H1 (cell line): ENCODE measurements at regions not wholly inside any gene's neighbourhood (a gene's known extent, or its start where the extent isn't known, plus 50 kb on each side); places are given as distances from the start of the nearest gene placed in this dataset.

ENCODE experiments used
- BRCA1 ChIP-seq: IDR thresholded peaks from 2 replicates; pipeline ENCODE4 v1.6.1; 2012; ENCODE audit warnings: low read depth, low read length, improper control_type of control experiment
- CHD7 ChIP-seq: fragments of 300-600 bp; sonication (generic); IDR thresholded peaks from 2 replicates; pipeline ENCODE4 v1.7.1; 2012; ENCODE audit warnings: low read length, moderate library complexity, mild to moderate bottlenecking, inconsistent platforms; ENCODE audit not compliant: insufficient replicate concordance
- EP300 ChIP-seq, 2 experiments: IDR thresholded peaks; 1 replicate in 1 of 2; 2 replicates in 1 of 2; pipeline ENCODE4 v1.6.1; 2011 to 2012; ENCODE audit warnings: low read depth in 2 of 2, low read length in 2 of 2, mild to moderate bottlenecking in 2 of 2, borderline replicate concordance in 1 of 2, inconsistent platforms in 1 of 2, moderate library complexity in 1 of 2
- FOSL1 ChIP-seq: IDR thresholded peaks from 2 replicates; pipeline ENCODE4 v1.6.1; 2011; ENCODE audit warnings: mild to moderate bottlenecking, low read depth, low read length, moderate library complexity; ENCODE audit not compliant: insufficient read depth
- RBBP5 ChIP-seq: IDR thresholded peaks from 2 replicates; pipeline ENCODE4 v1.7.1; 2012; ENCODE audit warnings: low read depth, mild to moderate bottlenecking, inconsistent platforms, low read length, moderate library complexity, borderline replicate concordance
- SP1 ChIP-seq: IDR thresholded peaks from 2 replicates; pipeline ENCODE4 v1.6.1; 2011; ENCODE audit warnings: low read depth, low read length
- TAF7 ChIP-seq: optimal IDR thresholded peaks from 2 replicates; pipeline ENCODE3; 2011; ENCODE audit warnings: low read depth, mild to moderate bottlenecking, inconsistent platforms, low read length, moderate library complexity, borderline replicate concordance

- TF ChIP-seq CHD7 (no peak), BRCA1 (no peak), TAF7 (peak; percentile 32), SP1 (no peak), EP300 (IDR thresholded peaks at IDR 0.05; ENCODE audit: borderline replicate concordance in 1 of 2, low read depth in 2 of 2, low read length in 2 of 2) (no peak), RBBP5 (no peak), FOSL1 (no peak)
- TF ChIP-seq, all 59 proteins: peak for 2
These were observed 276.8 kb downstream of the TEX29 start (continued) for GRCh38 chr13:111597191-111597611.
